ENCODE measurements at regions not wholly inside any gene's neighbourhood (a gene's known extent, or its start where the extent isn't known, plus 50 kb on each side); places are given as distances from the start of the nearest gene placed in this dataset.

GRCh38 chr11:80687941-80688340, 1247.1 kb upstream of the TENM4 start:
- Histone ChIP-seq H3K36me3 (ENCODE audit: control insufficient read depth in 4 of 4, insufficient read depth in 3 of 4, low read depth in 1 of 4, low read length in 3 of 4) (no peaks in the 10 kb centered on the region), H3K4me3 (ENCODE audit: low read depth in 1 of 3, low read length in 3 of 3) (no peak overlapping the region), H3K27me3 (ENCODE audit: control insufficient read depth in 4 of 4, insufficient read depth in 4 of 4, low read length in 3 of 4) (no peaks in the 10 kb centered on the region), H3K4me1 (ENCODE audit: control insufficient read depth in 4 of 4, insufficient read depth in 4 of 4, low read length in 3 of 4) (no peaks in the 10 kb centered on the region), H3K9me3 (ENCODE audit: control insufficient read depth in 4 of 4, low read length in 3 of 4) (no peaks in the 10 kb centered on the region), H3K27ac (ENCODE audit: low read depth in 1 of 2, low read length in 2 of 2) (no peak overlapping the region), H3K9ac (ENCODE audit: low read depth in 1 of 2, low read length in 2 of 2) (no peak overlapping the region)
- TF ChIP-seq FOXA1 (IDR thresholded peaks at IDR 0.05) (no peak), GABPA (IDR thresholded peaks at IDR 0.05 in 1 of 2, conservative IDR thresholded peaks at IDR 0.05 in 1 of 2) (no peak), ZBTB33 (IDR thresholded peaks at IDR 0.05) (no peak), RAD21 (IDR thresholded peaks at IDR 0.05) (no peak), YY1 (IDR thresholded peaks at IDR 0.05) (no peak), NR2F2 (IDR thresholded peaks at IDR 0.05) (no peak), CTCF (IDR thresholded peaks at IDR 0.05; ENCODE audit: low read depth, low read length, missing input control) (no peak), MAX (IDR thresholded peaks at IDR 0.05) (no peak), JUND (IDR thresholded peaks at IDR 0.05) (no peak), TAF1 (conservative IDR thresholded peaks at IDR 0.05) (no peak), HNF4A (conservative IDR thresholded peaks at IDR 0.05) (no peak), HNF4G (IDR thresholded peaks at IDR 0.05) (no peak), FOXA2 (IDR thresholded peaks at IDR 0.05) (no peak), REST (IDR thresholded peaks at IDR 0.05) (no peak), SP1 (IDR thresholded peaks at IDR 0.05) (no peak), ATF3 (IDR thresholded peaks at IDR 0.05) (no peak), EGR1 (IDR thresholded peaks at IDR 0.05; ENCODE audit: low read depth in 2 of 2) (no peak), RXRA (IDR thresholded peaks at IDR 0.05) (no peak)
- WGBS: 56% methylated on average over 2 of the region's 2 CpGs
- DNase-seq (ENCODE audit: low spot score): no peak

Measured in liver (tissue), 8 donors.